ENCODE measurements at regions not wholly inside any gene's neighbourhood (a gene's known extent, or its start where the extent isn't known, plus 50 kb on each side); places are given as distances from the start of the nearest gene placed in this dataset.
A peak's percentile ranks its signal among the peaks of the same experiment; 100 is the strongest.
"Not testable (repeated sequence)": the region's sequence is repeated elsewhere in the genome, so short reads cannot be mapped to it uniquely, and the experiment has no call there.

- DNase-seq (ENCODE audit: extremely low read depth, low read depth): no peak
These were observed 101.3 kb downstream of the TMX1 start for GRCh38 chr14:51341338-51341737.

DNA sequence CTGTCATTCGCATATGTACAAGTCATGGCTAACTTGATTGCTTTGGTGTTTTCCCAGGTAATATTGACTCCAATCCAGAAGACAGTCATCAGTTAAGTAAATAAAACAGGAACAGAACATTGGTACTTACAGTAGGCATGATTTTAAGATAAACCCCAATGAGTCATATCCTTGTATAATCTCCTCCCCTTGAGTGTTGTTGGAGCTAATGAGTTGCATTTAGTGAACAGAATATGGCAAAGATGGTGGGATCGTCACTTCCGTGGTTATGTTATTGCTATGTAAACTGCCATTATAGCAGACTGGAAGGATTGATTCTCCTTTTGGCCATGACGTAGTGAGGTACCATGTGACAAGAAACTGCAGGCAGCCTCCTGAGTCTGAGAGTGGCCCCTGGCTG, 102.2 kb downstream of the TMX1 start:
- no peak for DNase-seq (ENCODE audit: extremely low read depth, low read depth)

- DNase-seq (ENCODE audit: extremely low read depth, low read depth): no peak
These were observed 112.0 kb downstream of the TMX1 start for GRCh38 chr14:51351997-51352396.

GRCh38 chr14:51353901-51354300, 113.9 kb downstream of the TMX1 start:
- no peak for DNase-seq (ENCODE audit: extremely low read depth, low read depth)

- no peak for DNase-seq (ENCODE audit: extremely low read depth, low read depth)
These were observed 114.8 kb downstream of the TMX1 start for GRCh38 chr14:51354846-51355245.

DNA sequence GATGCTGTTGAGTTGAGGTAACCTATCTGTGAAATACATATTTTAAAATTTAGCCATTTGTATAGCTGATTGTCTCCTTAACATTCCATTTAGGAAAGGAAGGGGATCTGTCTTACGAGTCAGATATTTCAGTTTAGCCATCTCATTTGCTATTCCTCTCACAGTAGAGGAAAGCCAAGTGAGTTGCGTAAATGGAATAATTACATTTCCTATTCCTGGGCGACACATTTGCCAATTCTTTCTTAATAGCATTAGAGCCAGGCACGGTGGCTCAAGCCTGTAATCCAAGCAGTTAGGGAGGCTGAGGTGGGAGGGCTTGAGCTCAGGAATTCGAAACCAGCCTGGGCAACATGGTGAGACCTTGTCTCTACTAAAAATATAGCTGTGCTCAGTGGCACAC, 116.3 kb downstream of the TMX1 start:
- no peak for DNase-seq (ENCODE audit: extremely low read depth, low read depth)

DNA sequence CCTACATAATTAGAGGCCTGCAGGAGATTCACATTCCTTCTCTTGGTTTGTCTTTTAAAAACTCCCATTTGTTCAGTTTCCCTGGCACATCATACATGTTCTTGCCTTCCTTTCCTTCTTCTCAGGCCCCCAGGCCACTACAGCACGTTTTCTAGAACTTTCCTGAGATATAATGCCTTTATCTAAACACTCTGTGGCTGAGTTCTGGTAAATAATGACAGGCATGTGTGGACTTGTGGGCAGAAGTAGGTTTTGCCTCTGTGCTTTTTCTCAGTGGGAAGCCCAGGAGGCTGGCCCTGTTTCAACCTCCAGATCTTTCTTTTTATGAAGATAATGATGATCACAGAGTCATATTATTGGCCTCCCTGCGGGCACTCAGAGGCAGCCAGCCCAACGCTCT, 117.2 kb downstream of the TMX1 start:
- DNase-seq (ENCODE audit: extremely low read depth, low read depth): no peak

DNA sequence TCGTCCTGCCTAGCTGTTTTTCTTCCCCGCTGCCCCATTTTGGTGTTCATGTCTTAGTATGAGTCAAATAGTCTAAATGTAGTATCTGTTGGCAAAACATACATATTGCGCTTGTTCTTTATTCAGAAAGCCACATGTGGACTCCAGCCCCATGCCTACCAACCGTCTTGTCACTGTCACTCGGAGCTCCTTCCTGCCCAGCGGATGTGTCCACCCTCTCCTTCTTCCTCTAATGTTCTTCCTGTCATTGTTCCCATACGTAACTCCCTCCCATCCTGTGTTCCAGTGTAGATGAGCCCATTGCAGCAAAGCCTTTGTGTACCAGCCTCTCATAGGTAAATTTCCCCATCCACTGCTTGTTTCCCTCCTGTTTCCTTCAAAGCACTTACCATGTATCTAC, 120.5 kb downstream of the TMX1 start:
- DNase-seq (ENCODE audit: extremely low read depth, low read depth): no peak

- no peak for DNase-seq (ENCODE audit: extremely low read depth, low read depth)
These were observed 125.4 kb downstream of the TMX1 start for GRCh38 chr14:51365241-51365965.

GRCh38 chr14:51366460-51366859, 126.4 kb downstream of the TMX1 start:
- not testable (repeated sequence) for DNase-seq (ENCODE audit: extremely low read depth, low read depth)

- DNase-seq (ENCODE audit: extremely low read depth, low read depth): not testable (repeated sequence)
These were observed 127.0 kb downstream of the TMX1 start for GRCh38 chr14:51366866-51367599.

GRCh38 chr14:51367600-51367931, 127.5 kb downstream of the TMX1 start:
- DNase-seq (ENCODE audit: extremely low read depth, low read depth): no peak

DNA sequence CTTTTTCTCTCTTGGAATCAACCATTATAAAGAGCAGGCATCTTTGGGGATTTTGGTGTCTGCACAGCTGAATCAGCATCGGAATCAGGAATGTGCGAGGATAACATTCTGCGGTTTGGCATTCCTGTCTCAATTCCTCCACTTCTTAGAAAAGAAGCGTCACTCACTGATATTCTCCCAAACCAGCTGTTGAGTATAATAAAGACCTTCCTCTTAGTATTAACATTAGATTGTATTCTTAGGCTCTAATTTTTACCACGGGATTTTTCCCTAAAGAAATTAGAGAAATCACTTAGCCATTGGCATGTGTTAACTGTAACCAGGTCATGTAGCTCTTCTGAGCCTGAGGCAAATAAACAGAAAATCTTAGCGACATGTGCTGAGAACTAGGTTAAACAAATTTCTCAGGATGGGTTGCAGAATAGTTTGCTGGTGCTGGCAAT, 128.7 kb downstream of the TMX1 start:
- peak; percentile 9 for DNase-seq (ENCODE audit: extremely low read depth, low read depth)

DNA sequence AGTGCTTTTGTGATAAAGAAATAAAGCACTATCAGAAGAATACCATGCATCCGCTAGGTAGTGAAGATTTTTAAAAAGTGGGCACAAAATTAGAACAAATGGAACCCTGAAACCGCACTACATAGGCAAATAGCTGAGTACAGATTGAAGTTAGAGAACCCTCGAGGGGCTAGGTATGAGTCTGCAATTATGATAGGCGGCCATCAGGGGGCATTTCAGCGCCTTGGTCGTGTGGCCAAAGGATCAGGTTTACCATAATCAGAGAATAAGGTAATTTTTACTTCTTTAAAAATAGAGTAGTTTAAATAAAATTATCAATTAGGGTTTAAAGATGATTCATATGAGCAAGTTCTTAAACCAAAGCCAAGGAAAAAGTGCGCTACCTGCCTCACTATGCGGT, 129.8 kb downstream of the TMX1 start:
- DNase-seq (ENCODE audit: extremely low read depth, low read depth): peak; percentile 30

DNA sequence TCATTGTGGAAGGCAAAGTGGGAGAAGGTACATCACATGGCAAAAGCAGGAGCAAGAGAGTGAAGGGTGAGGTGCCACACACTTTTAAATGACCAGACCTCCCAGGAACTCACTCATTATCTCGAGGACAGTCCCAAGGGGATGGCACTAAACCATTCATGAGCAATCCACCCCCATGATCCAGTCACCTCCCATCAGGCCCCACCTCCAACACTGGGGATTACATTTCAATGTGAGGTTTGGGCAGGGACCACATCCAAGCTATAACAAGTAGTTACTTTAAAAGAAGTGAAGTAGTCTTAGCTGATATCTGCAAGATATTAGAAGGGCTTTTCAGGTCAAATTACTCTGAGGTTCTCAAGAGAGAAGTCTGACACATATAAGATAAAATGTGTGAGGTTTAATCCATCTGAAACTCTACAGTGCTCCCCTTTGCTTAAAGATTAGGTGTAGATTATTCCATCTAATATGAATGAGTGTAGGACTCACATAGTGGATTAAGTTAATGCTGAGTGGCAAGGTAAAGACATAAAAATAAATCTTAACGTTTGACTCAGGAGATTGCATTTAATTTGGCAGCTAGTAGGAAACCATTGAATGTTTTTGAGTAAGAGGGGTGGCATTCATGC, 130.8 kb downstream of the TMX1 start:
- DNase-seq (ENCODE audit: extremely low read depth, low read depth): no peak

DNA sequence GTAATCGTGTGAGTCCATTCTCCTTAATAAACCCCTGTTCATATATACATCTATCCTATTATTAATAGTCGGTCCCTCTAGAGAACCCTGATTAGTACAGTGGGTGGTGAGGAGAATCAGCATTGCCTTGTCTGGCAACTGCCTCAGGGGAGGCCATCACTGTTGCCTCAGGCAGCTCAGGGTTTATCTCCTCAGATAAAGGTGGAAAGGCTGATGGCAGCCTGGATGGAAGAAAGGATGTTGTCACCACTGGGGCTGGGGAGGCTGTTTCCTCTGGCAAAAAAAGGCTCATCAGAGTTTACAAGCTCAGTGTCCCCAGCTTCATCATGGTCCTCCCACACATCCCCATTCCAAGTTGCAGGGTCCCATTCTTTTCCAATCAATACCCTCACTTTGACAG, 137.1 kb downstream of the TMX1 start:
- DNase-seq (ENCODE audit: extremely low read depth, low read depth): not testable (repeated sequence)

DNA sequence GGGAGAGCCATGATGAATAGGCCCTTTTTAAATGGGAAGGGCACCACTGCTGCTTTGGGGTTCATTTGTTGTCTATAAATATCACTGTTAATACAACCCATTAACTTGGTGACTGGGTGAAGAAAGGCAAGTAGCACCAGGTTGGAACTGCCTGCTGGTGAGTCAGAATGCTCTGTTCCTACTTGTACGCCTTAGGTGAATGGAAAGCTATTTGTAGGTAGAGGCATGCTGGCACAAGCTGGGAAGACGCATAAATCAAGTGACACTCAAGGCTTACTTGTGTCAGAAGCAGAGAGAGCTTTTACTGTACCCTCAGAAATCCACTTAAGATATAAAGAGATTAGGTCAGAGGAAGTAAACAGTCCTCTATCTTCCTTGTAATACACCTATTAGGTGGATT, 142.5 kb downstream of the TMX1 start:
- no peak for DNase-seq (ENCODE audit: extremely low read depth, low read depth)

GRCh38 chr14:51386411-51386810, 146.4 kb downstream of the TMX1 start:
- no peak for DNase-seq (ENCODE audit: extremely low read depth, low read depth)

DNA sequence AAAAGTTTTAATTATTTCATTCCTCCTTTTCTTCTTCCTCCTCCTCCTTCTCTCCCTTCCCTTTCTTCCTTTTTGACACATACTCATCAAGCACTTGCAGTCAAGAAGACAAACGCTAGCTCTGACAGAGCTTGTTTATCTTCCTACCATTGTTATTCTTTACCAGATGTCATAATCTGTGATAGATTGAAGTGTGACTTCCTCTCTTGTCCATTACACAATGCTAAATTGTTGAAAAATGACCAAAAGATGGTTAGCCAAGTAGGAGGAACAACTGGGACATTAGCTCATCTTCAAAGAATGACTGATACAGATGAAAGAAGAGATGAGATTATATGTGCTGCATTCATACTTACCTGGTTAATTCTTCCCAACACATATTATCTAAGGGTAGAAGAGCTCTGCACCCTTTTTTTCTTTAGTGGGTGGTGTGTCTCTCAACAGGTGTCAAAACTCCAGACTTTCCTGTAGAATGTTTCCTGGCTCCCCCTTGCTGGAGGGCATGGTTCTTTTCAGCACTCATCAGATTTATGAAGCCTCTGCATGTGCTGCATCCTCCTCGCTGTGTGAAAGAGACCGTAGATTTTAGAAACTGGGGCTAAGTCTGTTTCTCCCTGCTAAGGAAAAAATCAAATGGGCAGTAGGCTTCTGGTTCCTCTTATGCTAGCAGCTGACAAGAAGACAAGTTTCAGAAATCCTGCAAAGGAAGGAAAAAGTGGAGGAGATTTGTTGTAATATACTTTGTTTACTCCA, 147.1 kb downstream of the TMX1 start:
- DNase-seq (ENCODE audit: extremely low read depth, low read depth): peak; percentile 72

- no peak for DNase-seq (ENCODE audit: extremely low read depth, low read depth)
These were observed 152.4 kb downstream of the TMX1 start for GRCh38 chr14:51392416-51392815.

DNA sequence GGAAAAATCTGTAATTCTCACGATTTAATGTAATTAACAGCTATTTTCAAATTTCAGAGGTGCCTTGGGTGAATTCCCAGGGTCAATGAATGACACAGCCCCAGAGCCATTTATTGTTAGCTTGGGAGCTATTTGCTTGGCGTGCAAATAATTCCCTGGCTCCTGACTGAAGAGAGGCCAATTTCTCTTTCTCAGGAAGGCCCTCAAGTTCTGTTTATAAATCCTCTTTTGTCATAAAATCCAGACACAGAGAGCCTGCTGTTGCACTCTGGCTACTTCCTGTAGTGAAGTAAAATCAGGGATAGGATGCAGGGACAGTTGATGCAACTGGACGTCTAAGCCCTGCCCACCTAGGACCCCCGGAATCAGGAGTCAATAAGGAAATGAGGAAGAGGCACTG, 154.3 kb downstream of the TMX1 start:
- DNase-seq (ENCODE audit: extremely low read depth, low read depth): no peak
